ENCODE measurements at regions not wholly inside any gene's neighbourhood (a gene's known extent, or its start where the extent isn't known, plus 50 kb on each side); places are given as distances from the start of the nearest gene placed in this dataset.

- Histone ChIP-seq H3K36me3 (no peaks in the 10 kb centered on the region), H3K27ac (replicated peaks) (no peak overlapping the region), H3K4me1 (peaks cover 5% of the 10 kb centered on the region), H3K4me3 (no peak overlapping the region), H3K27me3 (ENCODE audit: low read depth) (no peaks in the 10 kb centered on the region), H3K9me3 (replicated peaks) (no peaks in the 10 kb centered on the region)
- no peak for TF ChIP-seq CTCF (IDR thresholded peaks at IDR 0.05; ENCODE audit: borderline replicate concordance)
- intact Hi-C loops (cut with micrococcal nuclease), result no loop called here
- no peak for DNase-seq
Measured at GRCh38 chr3:134302674-134303073, 52.0 kb upstream of the RYK start.

GRCh38 chr3:134300520-134300919 lies 49.9 kb upstream of the RYK start:
- peaks cover 9% of the 10 kb centered on the region for H3K9me3 ChIP-seq (replicated peaks)
- no peaks in the 10 kb centered on the region for H3K27me3 ChIP-seq (ENCODE audit: low read depth)
- peaks cover 5% of the 10 kb centered on the region for H3K4me1 ChIP-seq
- peak; percentile 29 for TF ChIP-seq CTCF (IDR thresholded peaks at IDR 0.05; ENCODE audit: borderline replicate concordance)
- no peak overlapping the region for H3K27ac ChIP-seq (replicated peaks)
- no peaks in the 10 kb centered on the region for H3K36me3 ChIP-seq
- intact Hi-C loops (cut with micrococcal nuclease), result no loop called here
- no peak for DNase-seq
- no peak overlapping the region for H3K4me3 ChIP-seq

All from left ventricle myocardium inferior (tissue), 1 donor.